Chondrocyte (in vitro differentiated cells): ENCODE measurements at regions not wholly inside any gene's neighbourhood (a gene's known extent, or its start where the extent isn't known, plus 50 kb on each side); places are given as distances from the start of the nearest gene placed in this dataset.
A peak's percentile ranks its signal among the peaks of the same experiment; 100 is the strongest.

Experiments used
- DNase-seq: peaks from one replicate; pipeline ENCODE4 v3.0.0; 2021; ENCODE audit warnings: mixed read lengths, low spot score
- H3K27ac Mint-ChIP-seq: one replicate; pipeline ENCODE4 v1.8.0; 2021; ENCODE audit warnings: mild to moderate bottlenecking, moderate library complexity, mixed read lengths; ENCODE audit not compliant: unreplicated experiment
- H3K27me3 Mint-ChIP-seq: 2 replicates; pipeline ENCODE4 v1.8.0; 2021; ENCODE audit warnings: low read depth, mixed read lengths
- H3K36me3 Mint-ChIP-seq: 2 replicates; pipeline ENCODE4 v1.8.0; 2021; ENCODE audit warnings: low read depth, mixed read lengths
- H3K4me1 Mint-ChIP-seq: 2 replicates; pipeline ENCODE4 v1.8.0; 2021; ENCODE audit warnings: low read depth, mild to moderate bottlenecking, mixed read lengths
- H3K4me3 Mint-ChIP-seq: one replicate; pipeline ENCODE4 v1.8.0; 2021; ENCODE audit warnings: mild to moderate bottlenecking, moderate library complexity, mixed read lengths; ENCODE audit not compliant: unreplicated experiment
- H3K9me3 Mint-ChIP-seq: 2 replicates; pipeline ENCODE4 v1.8.0; 2021; ENCODE audit warnings: low read depth, mixed read lengths
- CTCF ChIP-seq: fragments of 200-600 bp; sonication (generic); IDR thresholded peaks from 2 replicates; pipeline ENCODE4 v1.5.0; 2021; ENCODE audit warnings: antibody characterized with exemption, mild to moderate bottlenecking, moderate library complexity

- Mint-ChIP-seq H3K9me3 (no peaks in the 10 kb centered on the region), H3K27me3 (no peaks in the 10 kb centered on the region), H3K36me3 (peaks cover 3% of the 10 kb centered on the region), H3K27ac (peak overlapping the region; percentile 46), H3K4me1 (peaks cover 19% of the 10 kb centered on the region), H3K4me3 (no peak overlapping the region)
- DNase-seq: no peak
- peak; percentile 46 for TF ChIP-seq CTCF
Observed at GRCh38 chr13:80630685-80631121, 289.8 kb upstream of the SPRY2 start.

GRCh38 chr13:80618781-80619180 lies 277.9 kb upstream of the SPRY2 start:
- DNase-seq: no peak
- Mint-ChIP-seq H3K27me3 (no peaks in the 10 kb centered on the region), H3K27ac (no peak overlapping the region), H3K9me3 (peaks cover 3% of the 10 kb centered on the region), H3K36me3 (no peaks in the 10 kb centered on the region), H3K4me1 (no peaks in the 10 kb centered on the region), H3K4me3 (no peak overlapping the region)
- TF ChIP-seq CTCF: no peak

GRCh38 chr13:80612804-80613203 lies 271.9 kb upstream of the SPRY2 start:
- no peak for DNase-seq
- no peak for TF ChIP-seq CTCF
- H3K4me3 Mint-ChIP-seq: no peak overlapping the region
- no peaks in the 10 kb centered on the region for H3K27me3 Mint-ChIP-seq
- no peak overlapping the region for H3K27ac Mint-ChIP-seq
- no peaks in the 10 kb centered on the region for H3K36me3 Mint-ChIP-seq
- H3K4me1 Mint-ChIP-seq: no peaks in the 10 kb centered on the region
- no peaks in the 10 kb centered on the region for H3K9me3 Mint-ChIP-seq

GRCh38 chr13:80611310-80611709 lies 270.4 kb upstream of the SPRY2 start:
- Mint-ChIP-seq H3K4me3 (no peak overlapping the region), H3K27me3 (no peaks in the 10 kb centered on the region)
- TF ChIP-seq CTCF: no peak

GRCh38 chr13:80605716-80606115 lies 264.8 kb upstream of the SPRY2 start:
- Mint-ChIP-seq H3K4me1 (no peaks in the 10 kb centered on the region), H3K4me3 (no peak overlapping the region), H3K36me3 (no peaks in the 10 kb centered on the region), H3K9me3 (no peaks in the 10 kb centered on the region), H3K27ac (no peak overlapping the region), H3K27me3 (no peaks in the 10 kb centered on the region)
- no peak for DNase-seq
- no peak for TF ChIP-seq CTCF

More at GRCh38 chr13:80611310-80611709, 270.4 kb upstream of the SPRY2 start:
- Mint-ChIP-seq H3K27ac (no peak overlapping the region), H3K4me1 (no peaks in the 10 kb centered on the region), H3K9me3 (no peaks in the 10 kb centered on the region), H3K36me3 (no peaks in the 10 kb centered on the region)
- no peak for DNase-seq
